H9 (cell line): ENCODE measurements at regions not wholly inside any gene's neighbourhood (a gene's known extent, or its start where the extent isn't known, plus 50 kb on each side); places are given as distances from the start of the nearest gene placed in this dataset.

Experiments used
- DNase-seq: peaks from one replicate; pipeline ENCODE4 v3.0.0-alpha.2; 2017
- H2AFZ ChIP-seq: one replicate; pipeline ENCODE4 v1.6.1; 2013; ENCODE audit warnings: mild to moderate bottlenecking, low read length, control low read depth, moderate library complexity
- H2AK5ac ChIP-seq: 2 replicates; pipeline ENCODE4 v1.6.1; 2013; ENCODE audit warnings: low read length, control low read depth, mixed read lengths; ENCODE audit not compliant: insufficient read length
- H2BK120ac ChIP-seq: one replicate; pipeline ENCODE4 v1.6.1; 2013; ENCODE audit warnings: low read depth, mild to moderate bottlenecking, low read length, control low read depth, inconsistent platforms; ENCODE audit not compliant: poor library complexity, severe bottlenecking
- H2BK12ac ChIP-seq: 2 replicates; pipeline ENCODE4 v1.6.1; 2013; ENCODE audit warnings: low read length, control low read depth, mixed read lengths, low read depth; ENCODE audit not compliant: insufficient read length
- H2BK15ac ChIP-seq: 2 replicates; pipeline ENCODE4 v1.6.1; 2013; ENCODE audit warnings: low read depth, low read length, control low read depth
- H2BK20ac ChIP-seq: one replicate; pipeline ENCODE4 v1.6.1; 2013; ENCODE audit warnings: low read depth, mild to moderate bottlenecking, low read length, control low read depth, inconsistent platforms; ENCODE audit not compliant: poor library complexity, severe bottlenecking
- H2BK5ac ChIP-seq: 2 replicates; pipeline ENCODE4 v1.6.1; 2013; ENCODE audit warnings: low read length, control low read depth, mixed read lengths; ENCODE audit not compliant: insufficient read length
- H3K14ac ChIP-seq: 2 replicates; pipeline ENCODE4 v1.6.1; 2013; ENCODE audit warnings: low read length, control low read depth; ENCODE audit not compliant: insufficient read depth
- H3K18ac ChIP-seq: 2 replicates; pipeline ENCODE4 v1.6.1; 2013; ENCODE audit warnings: low read depth, mild to moderate bottlenecking, mixed read lengths, low read length, control low read depth; ENCODE audit not compliant: insufficient read length
- H3K23ac ChIP-seq: 2 replicates; pipeline ENCODE4 v1.6.1; 2013; ENCODE audit warnings: low read length, control low read depth, mixed read lengths, low read depth; ENCODE audit not compliant: insufficient read length
- H3K23me2 ChIP-seq: 2 replicates; pipeline ENCODE4 v1.6.1; 2013; ENCODE audit warnings: low read depth, mild to moderate bottlenecking, mixed read lengths, low read length, control low read depth; ENCODE audit not compliant: insufficient read length, poor library complexity, severe bottlenecking
- H3K27ac ChIP-seq: 2 replicates; pipeline ENCODE4 v1.5.1; 2013; ENCODE audit warnings: low read length, control low read depth, mixed read lengths, low read depth; ENCODE audit not compliant: insufficient read length
- H3K27me3 ChIP-seq: 2 replicates; pipeline ENCODE4 v1.6.1; 2013; ENCODE audit warnings: low read length, control low read depth, inconsistent platforms; ENCODE audit not compliant: insufficient read depth
- H3K4ac ChIP-seq: 2 replicates; pipeline ENCODE4 v1.6.1; 2013; ENCODE audit warnings: low read depth, mild to moderate bottlenecking, control low read depth, inconsistent platforms, low read length, moderate library complexity
- H3K4me1 ChIP-seq: 2 replicates; pipeline ENCODE4 v1.6.1; 2013; ENCODE audit warnings: low read length, control low read depth, inconsistent platforms; ENCODE audit not compliant: insufficient read depth
- H3K4me2 ChIP-seq: 2 replicates; pipeline ENCODE4 v1.6.1; 2013; ENCODE audit warnings: low read length, control low read depth, mixed read lengths; ENCODE audit not compliant: insufficient read length, insufficient read depth
- H3K56ac ChIP-seq: 2 replicates; pipeline ENCODE4 v1.6.1; 2013; ENCODE audit warnings: low read depth, mild to moderate bottlenecking, mixed read lengths, low read length, control low read depth; ENCODE audit not compliant: insufficient read length
- H3K79me1 ChIP-seq: 2 replicates; pipeline ENCODE4 v1.6.1; 2013; ENCODE audit warnings: low read depth, mild to moderate bottlenecking, moderate library complexity, low read length, control low read depth, inconsistent platforms; ENCODE audit not compliant: insufficient read depth, poor library complexity, severe bottlenecking
- H3K79me2 ChIP-seq: 2 replicates; pipeline ENCODE4 v1.6.1; 2013; ENCODE audit warnings: low read length, control low read depth, inconsistent platforms; ENCODE audit not compliant: insufficient read depth
- H3K9ac ChIP-seq: 2 replicates; pipeline ENCODE4 v1.6.1; 2013; ENCODE audit warnings: low read length, control low read depth, mixed read lengths; ENCODE audit not compliant: insufficient read length; ENCODE audit errors: extremely low read depth
- H3K9me3 ChIP-seq: one replicate; pipeline ENCODE4 v1.6.1; 2013; ENCODE audit warnings: low read depth, low read length, inconsistent platforms; ENCODE audit not compliant: control insufficient read depth
- H3T11ph ChIP-seq: one replicate; pipeline ENCODE4 v1.6.1; 2013; ENCODE audit warnings: mild to moderate bottlenecking, low read length, control low read depth, inconsistent platforms
- H4K20me1 ChIP-seq: one replicate; pipeline ENCODE4 v1.6.1; 2013; ENCODE audit not compliant: control insufficient read depth, insufficient read length, insufficient read depth
- H4K5ac ChIP-seq: 2 replicates; pipeline ENCODE4 v1.6.1; 2013; ENCODE audit warnings: low read depth, mild to moderate bottlenecking, mixed read lengths, low read length, control low read depth; ENCODE audit not compliant: insufficient read length
- H4K8ac ChIP-seq: replicated peaks from 2 replicates; pipeline ENCODE4 v1.6.1; 2013; ENCODE audit warnings: low read length, control low read depth, mixed read lengths, low read depth; ENCODE audit not compliant: insufficient read length
- H4K91ac ChIP-seq: 2 replicates; pipeline ENCODE4 v1.6.1; 2013; ENCODE audit warnings: low read depth, mild to moderate bottlenecking, moderate library complexity, mixed read lengths, low read length, control low read depth; ENCODE audit not compliant: insufficient read length
- H3K27ac Mint-ChIP-seq, 3 experiments: 2 replicates in 2 of 3; 3 replicates in 1 of 3; pipeline ENCODE4 v1.8.0; 2020 to 2021; ENCODE audit warnings: mixed read lengths in 3 of 3, mild to moderate bottlenecking in 1 of 3, moderate library complexity in 1 of 3
- H3K27me3 Mint-ChIP-seq: 2 replicates; pipeline ENCODE4 v1.8.0; 2021; ENCODE audit warnings: low read depth, mild to moderate bottlenecking, moderate library complexity, mixed read lengths
- H3K36me3 Mint-ChIP-seq, 3 experiments: 2 replicates in 2 of 3; 3 replicates in 1 of 3; pipeline ENCODE4 v1.8.0; 2020 to 2021; ENCODE audit warnings: low read depth in 3 of 3, mixed read lengths in 3 of 3; ENCODE audit not compliant: insufficient read depth in 1 of 3
- H3K4me1 Mint-ChIP-seq, 2 experiments: 2 replicates each; pipeline ENCODE4 v1.8.0; 2020; ENCODE audit warnings: mixed read lengths in 2 of 2
- H3K4me3 Mint-ChIP-seq, 2 experiments: 2 replicates in 1 of 2; 3 replicates in 1 of 2; pipeline ENCODE4 v1.8.0; 2020 to 2021; ENCODE audit warnings: mild to moderate bottlenecking in 2 of 2, mixed read lengths in 2 of 2, moderate library complexity in 1 of 2
- H3K9me3 Mint-ChIP-seq, 2 experiments: 2 replicates in 1 of 2; 3 replicates in 1 of 2; pipeline ENCODE4 v1.8.0; 2020; ENCODE audit warnings: mild to moderate bottlenecking in 2 of 2, mixed read lengths in 2 of 2, moderate library complexity in 1 of 2
- WGBS: extraction: QIAGEN DNeasy Blood & Tissue Kit; methylation state at CpG from one replicate; pipeline ENCODE4 v1.1.7; 2013; ENCODE audit warnings: missing lambda C conversion rate, low lambda C conversion rate, mixed read lengths; ENCODE audit not compliant: insufficient read length; ENCODE audit errors: extremely low coverage; 5-methylcytosine and 5-hydroxymethylcytosine counted together
- TF ChIP-seq, protein P1 (sequence below): fragments of 200-600 bp; sonication (generic); conservative IDR thresholded peaks from 3 replicates; pipeline ENCODE4 v1.8.0; 2021; ENCODE audit warnings: antibody characterized with exemption, mild to moderate bottlenecking

DNA sequence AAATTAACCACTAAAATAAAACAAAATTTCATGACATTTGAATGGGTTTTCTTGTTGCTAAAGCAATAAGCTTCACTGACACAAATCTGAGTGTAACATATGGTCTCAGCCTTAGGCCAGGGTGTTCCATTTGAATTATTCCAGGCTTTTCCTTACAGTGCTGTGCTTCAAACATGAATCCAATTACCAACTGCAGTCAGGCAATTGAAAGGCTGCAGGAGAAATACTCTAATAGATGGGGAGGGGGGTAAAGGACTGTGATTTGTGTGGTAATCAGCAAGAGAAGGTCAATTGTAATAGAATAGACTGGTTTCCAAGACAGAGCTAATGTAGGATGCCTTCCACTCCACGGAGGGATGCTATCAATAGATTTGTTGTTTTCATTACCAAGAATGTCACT is 466.7 kb downstream of the C3orf38 start:
- no peaks in the 10 kb centered on the region for H3K27me3 Mint-ChIP-seq

More for the DNA sequence above, 466.7 kb downstream of the C3orf38 start:
- no peak overlapping the region for H3K4me2 ChIP-seq
- no peak overlapping the region for H2BK12ac ChIP-seq
- no peaks in the 10 kb centered on the region for H4K20me1 ChIP-seq
- H2BK5ac ChIP-seq: no peak overlapping the region
- H3K27me3 ChIP-seq: no peaks in the 10 kb centered on the region
- H3K4me1 ChIP-seq: no peaks in the 10 kb centered on the region
- H3K79me2 ChIP-seq: no peaks in the 10 kb centered on the region
- H2BK20ac ChIP-seq: no peak overlapping the region
- no peak for DNase-seq
- H3K56ac ChIP-seq: no peak overlapping the region
- no peaks in the 10 kb centered on the region for H3K79me1 ChIP-seq
- H2AFZ ChIP-seq: no peak overlapping the region
- WGBS: no CpG with 5 or more reads among the region's 1 CpG
- Mint-ChIP-seq H3K9me3 (no peaks in the 10 kb centered on the region), H3K36me3 (no peaks in the 10 kb centered on the region), H3K27ac (no peak overlapping the region; a peak in 1 of 7 replicates), H3K4me1 (peaks cover 3 to 11% of the 10 kb centered on the region in 2 experiments), H3K4me3 (no peak overlapping the region)
- no peak overlapping the region for H4K5ac ChIP-seq
- no peak overlapping the region for H2BK15ac ChIP-seq
- no peak overlapping the region for H4K8ac ChIP-seq
- no peak overlapping the region for H3T11ph ChIP-seq
- H3K27ac ChIP-seq: no peak overlapping the region
- no peak overlapping the region for H4K91ac ChIP-seq
- no peak overlapping the region for H3K18ac ChIP-seq
- H3K14ac ChIP-seq: no peak overlapping the region
- H2AK5ac ChIP-seq: no peak overlapping the region
- H3K23ac ChIP-seq: no peak overlapping the region
- H3K9ac ChIP-seq: no peak overlapping the region
- H2BK120ac ChIP-seq: no peak overlapping the region
- TF ChIP-seq, protein P1, sequence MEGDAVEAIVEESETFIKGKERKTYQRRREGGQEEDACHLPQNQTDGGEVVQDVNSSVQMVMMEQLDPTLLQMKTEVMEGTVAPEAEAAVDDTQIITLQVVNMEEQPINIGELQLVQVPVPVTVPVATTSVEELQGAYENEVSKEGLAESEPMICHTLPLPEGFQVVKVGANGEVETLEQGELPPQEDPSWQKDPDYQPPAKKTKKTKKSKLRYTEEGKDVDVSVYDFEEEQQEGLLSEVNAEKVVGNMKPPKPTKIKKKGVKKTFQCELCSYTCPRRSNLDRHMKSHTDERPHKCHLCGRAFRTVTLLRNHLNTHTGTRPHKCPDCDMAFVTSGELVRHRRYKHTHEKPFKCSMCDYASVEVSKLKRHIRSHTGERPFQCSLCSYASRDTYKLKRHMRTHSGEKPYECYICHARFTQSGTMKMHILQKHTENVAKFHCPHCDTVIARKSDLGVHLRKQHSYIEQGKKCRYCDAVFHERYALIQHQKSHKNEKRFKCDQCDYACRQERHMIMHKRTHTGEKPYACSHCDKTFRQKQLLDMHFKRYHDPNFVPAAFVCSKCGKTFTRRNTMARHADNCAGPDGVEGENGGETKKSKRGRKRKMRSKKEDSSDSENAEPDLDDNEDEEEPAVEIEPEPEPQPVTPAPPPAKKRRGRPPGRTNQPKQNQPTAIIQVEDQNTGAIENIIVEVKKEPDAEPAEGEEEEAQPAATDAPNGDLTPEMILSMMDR: no peak
- no peaks in the 10 kb centered on the region for H3K23me2 ChIP-seq
- no peak overlapping the region for H3K4ac ChIP-seq
- no peaks in the 10 kb centered on the region for H3K9me3 ChIP-seq
